Activated T-helper 2 cell treated with anti-CD3 and anti-CD28 coated beads, Interferon-gamma antibody, Interleukin-2, Interleukin-4, amounts not matched to agents 10 μg/mL and 5 μg/mL and 100 μg/mL, durations not matched to agents 14 hours and 24 hours and 36 hours (primary cell): ENCODE measurements at regions not wholly inside any gene's neighbourhood (a gene's known extent, or its start where the extent isn't known, plus 50 kb on each side); places are given as distances from the start of the nearest gene placed in this dataset.

ENCODE experiments used
- DNase-seq: peaks from one replicate; pipeline ENCODE4 v3.0.0; 2021; ENCODE audit warnings: low spot score
- H3K27ac Mint-ChIP-seq: one replicate; pipeline ENCODE4 v1.8.0; 2021; ENCODE audit warnings: mixed read lengths
- H3K27me3 Mint-ChIP-seq: one replicate; pipeline ENCODE4 v1.8.0; 2021; ENCODE audit warnings: low read depth, mixed read lengths
- H3K36me3 Mint-ChIP-seq: one replicate; pipeline ENCODE4 v1.8.0; 2021; ENCODE audit warnings: low read depth, mixed read lengths
- H3K4me1 Mint-ChIP-seq: one replicate; pipeline ENCODE4 v1.8.0; 2021; ENCODE audit warnings: low read depth, mixed read lengths
- H3K4me3 Mint-ChIP-seq: one replicate; pipeline ENCODE4 v1.8.0; 2021; ENCODE audit warnings: low read depth, mild to moderate bottlenecking, moderate library complexity, mixed read lengths
- H3K9me3 Mint-ChIP-seq: one replicate; pipeline ENCODE4 v1.8.0; 2021; ENCODE audit warnings: mixed read lengths
- intact Hi-C: fragments of 100-400 bp; cut with micrococcal nuclease; formaldehyde crosslinking; loops from one replicate; pipeline ENCODE4 v1.15.1; 2023

DNA sequence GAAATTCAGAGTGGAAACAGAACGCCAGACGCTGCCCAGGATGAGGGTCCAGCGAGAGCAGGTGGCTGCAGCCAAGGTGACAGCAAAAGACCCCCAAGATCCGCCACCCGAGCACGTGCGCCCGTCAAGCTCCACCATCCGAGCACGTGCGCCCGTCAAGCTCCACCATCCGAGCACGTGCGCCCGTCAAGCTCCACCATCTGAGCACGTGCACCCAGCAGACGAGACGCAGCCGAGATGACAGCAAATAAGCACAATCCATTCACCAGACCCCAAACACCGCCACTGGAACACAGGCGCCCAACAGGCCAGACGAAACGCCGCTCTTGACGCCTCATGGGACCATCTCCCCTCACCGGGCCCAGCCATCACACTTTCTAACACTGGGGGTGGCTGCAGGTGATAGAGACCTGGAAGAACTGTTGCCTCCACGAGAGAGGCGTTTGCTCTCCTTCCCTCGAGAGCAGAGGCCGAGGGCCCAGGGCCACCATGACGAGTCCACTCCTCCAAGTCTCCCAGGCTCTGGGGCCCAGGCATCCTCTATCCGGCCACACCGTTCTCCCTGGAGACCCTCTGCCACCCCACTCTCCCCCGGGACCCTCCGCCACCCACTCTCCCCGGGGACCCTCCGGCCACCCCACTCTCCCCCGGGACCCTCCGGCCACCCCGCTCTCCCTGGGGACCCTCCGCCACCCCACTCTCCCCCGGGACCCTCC is 62.1 kb upstream of the GALNT9 start:
- Mint-ChIP-seq H3K9me3 (peaks cover 5% of the 10 kb centered on the region), H3K4me3 (no peak overlapping the region), H3K27me3 (peaks cover 2% of the 10 kb centered on the region), H3K27ac (no peak overlapping the region), H3K4me1 (no peaks in the 10 kb centered on the region), H3K36me3 (no peaks in the 10 kb centered on the region)
- intact Hi-C loops: no loop called here
- no peak for DNase-seq

DNA sequence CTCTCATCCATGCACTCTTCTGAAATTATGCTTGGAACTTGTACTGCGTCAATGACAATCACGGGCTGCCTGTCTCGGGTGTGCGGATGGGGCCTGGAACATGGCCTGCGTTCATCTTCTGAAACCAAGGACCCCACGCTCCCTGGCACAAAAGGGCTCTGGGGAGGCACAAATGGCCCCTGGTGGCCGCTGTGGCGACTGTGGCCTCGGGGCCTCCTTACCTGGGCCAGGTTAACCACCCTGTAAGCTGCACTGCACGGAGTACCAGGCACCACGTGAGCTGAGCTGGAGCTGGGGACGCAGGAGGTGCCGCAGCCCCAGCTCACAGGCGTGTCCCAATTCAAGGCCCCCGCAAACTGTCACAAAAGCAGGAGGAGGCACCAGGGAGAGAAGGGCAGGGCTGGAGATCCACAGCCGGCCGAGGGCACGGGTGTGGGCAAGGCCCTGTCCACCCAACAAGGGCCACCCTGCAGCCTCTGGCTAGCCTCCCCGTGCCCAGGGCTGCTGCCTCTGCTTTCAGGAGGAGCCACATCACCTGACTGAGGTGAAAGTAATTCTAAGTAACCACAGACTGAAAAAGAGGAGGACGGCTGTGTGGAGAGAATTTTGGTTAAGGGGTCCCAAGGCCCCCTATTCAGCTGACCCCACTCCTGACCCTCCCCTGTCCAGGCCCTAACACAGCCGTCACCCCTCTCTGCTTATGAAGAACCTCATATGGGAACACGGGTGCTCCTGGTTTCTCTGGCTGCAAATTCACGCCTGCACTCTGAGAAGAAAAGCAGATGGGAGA is 61.1 kb upstream of the GALNT9 start:
- H3K27ac Mint-ChIP-seq: no peak overlapping the region
- H3K9me3 Mint-ChIP-seq: peaks cover 5% of the 10 kb centered on the region
- H3K36me3 Mint-ChIP-seq: no peaks in the 10 kb centered on the region
- DNase-seq: no peak
- peaks cover 2% of the 10 kb centered on the region for H3K27me3 Mint-ChIP-seq
- no peaks in the 10 kb centered on the region for H3K4me1 Mint-ChIP-seq
- intact Hi-C loops: no loop called here
- H3K4me3 Mint-ChIP-seq: no peak overlapping the region

DNA sequence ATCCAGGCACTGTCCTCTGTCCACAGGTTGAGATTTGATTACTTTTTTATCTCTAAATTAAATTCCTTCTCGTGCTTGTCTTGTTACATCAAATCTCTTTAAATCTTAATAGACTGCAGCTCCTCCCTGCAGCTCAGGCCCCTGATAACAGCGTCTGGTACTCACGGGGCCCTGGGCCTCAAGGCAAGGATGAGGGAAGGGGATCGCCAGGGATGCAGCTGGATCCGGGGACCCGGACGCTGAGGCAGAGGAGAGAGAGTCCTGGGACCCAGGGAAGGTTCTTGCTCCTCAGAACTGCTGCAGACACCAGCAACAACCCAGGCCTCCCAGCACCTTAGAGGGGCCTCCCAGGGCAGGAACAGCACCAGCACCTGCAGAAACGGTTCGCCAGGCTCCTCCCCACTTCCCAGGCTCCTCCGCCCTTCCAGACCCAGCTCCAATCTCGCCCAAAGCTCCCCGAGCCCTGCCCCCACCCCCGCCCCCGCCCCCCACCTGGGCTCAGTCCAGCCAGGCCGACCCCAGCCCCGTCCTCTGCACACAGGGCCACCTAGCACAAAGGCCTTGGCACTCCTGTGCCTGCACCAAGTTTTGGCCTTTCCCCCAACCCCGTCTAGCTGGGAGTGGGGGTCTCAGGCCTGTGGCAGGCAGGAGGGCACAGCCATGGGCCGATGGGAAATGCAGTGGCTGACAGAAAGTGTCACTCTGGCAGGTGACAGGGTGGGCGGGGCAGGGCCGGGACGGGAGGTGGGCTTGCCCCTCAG is 60.3 kb upstream of the GALNT9 start:
- H3K27me3 Mint-ChIP-seq: peaks cover 2% of the 10 kb centered on the region
- H3K4me3 Mint-ChIP-seq: no peak overlapping the region
- no peaks in the 10 kb centered on the region for H3K4me1 Mint-ChIP-seq
- DNase-seq: no peak
- peaks cover 5% of the 10 kb centered on the region for H3K9me3 Mint-ChIP-seq
- intact Hi-C loops: no loop called here
- H3K27ac Mint-ChIP-seq: no peak overlapping the region
- no peaks in the 10 kb centered on the region for H3K36me3 Mint-ChIP-seq

DNA sequence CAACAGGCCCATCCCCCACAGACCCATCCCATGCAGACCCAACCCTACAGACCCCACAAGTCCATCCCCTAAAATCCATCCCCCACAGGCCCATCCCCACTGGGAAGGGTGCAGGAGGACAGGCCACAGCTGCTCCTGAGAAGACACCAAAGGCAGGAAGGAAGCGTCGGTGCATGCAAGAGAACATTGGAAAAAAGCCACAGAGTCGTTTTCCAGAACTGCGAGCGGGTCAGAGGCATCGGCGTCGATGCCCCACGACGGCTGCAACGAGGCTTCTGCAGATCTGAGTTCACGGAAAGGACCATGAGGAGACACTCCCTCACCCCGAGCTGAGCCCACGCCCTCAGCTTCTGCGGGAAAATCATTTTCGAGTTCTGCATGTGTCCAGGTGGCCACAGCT is 59.6 kb upstream of the GALNT9 start:
- no peaks in the 10 kb centered on the region for H3K36me3 Mint-ChIP-seq
- H3K27ac Mint-ChIP-seq: no peak overlapping the region
- H3K9me3 Mint-ChIP-seq: no peaks in the 10 kb centered on the region
- intact Hi-C loops: no loop called here
- H3K27me3 Mint-ChIP-seq: peaks cover 2% of the 10 kb centered on the region
- no peak for DNase-seq
- H3K4me1 Mint-ChIP-seq: no peaks in the 10 kb centered on the region
- H3K4me3 Mint-ChIP-seq: no peak overlapping the region

DNA sequence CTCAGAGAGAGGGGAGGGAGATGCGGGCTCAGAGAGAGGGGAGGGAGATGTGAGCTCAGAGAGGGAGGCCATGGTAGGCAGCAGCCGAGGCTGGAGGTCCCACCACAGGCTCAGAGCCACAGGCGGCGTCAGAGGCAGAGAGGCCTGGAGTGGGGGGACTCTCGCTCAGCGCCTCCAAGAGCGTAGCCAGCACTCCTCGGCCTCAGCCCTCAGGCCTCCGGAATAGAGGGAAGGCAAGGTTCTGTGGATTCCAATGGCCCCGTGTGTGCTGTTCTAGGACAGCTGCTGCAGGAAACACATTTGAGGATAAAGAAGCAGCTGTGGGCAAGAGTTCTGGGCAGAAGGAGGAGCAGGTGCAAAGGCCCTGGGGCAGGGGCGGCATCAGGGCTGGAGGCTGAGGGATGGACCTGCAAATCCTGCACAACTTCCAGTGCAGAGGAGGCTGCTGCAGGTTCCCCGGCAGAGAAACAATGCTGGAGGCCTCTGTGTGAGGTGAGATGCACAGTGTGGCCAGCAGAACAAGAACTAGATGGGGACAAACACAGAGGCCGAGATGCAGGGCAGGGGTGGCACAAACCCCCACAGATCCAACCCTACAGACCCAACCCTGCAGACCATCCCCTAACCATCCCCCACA is 59.1 kb upstream of the GALNT9 start:
- no peaks in the 10 kb centered on the region for H3K36me3 Mint-ChIP-seq
- DNase-seq: no peak
- H3K27me3 Mint-ChIP-seq: peaks cover 2% of the 10 kb centered on the region
- no peaks in the 10 kb centered on the region for H3K9me3 Mint-ChIP-seq
- no peaks in the 10 kb centered on the region for H3K4me1 Mint-ChIP-seq
- intact Hi-C loops: no loop called here
- no peak overlapping the region for H3K4me3 Mint-ChIP-seq
- no peak overlapping the region for H3K27ac Mint-ChIP-seq

DNA sequence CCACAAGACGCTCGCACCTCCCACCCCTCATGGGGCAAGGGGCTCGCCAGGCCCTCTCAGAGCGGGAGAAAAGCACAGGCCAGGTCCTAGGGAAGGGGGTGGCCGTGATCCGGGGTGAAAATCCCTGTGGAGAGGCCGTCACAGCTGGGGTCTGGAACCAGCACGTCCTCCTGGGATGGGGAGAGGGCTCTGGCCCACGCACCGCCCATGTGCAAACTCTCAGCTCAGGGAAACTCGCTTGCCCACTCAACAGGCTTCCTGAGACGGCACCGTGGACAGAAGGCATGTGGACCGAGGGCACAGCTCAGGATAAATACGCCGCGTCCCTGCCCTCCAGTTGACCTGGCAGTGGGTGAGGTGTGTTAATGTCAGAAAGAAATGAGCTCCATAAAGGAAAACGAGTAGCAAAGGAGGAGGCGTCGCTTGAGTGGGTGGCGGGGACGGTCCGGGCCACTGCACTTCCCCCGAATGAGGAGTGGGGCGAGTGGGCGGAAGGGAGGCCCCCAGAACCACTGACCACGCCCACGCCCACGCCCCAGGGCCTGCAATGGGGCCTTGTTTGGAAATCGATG is 57.6 kb upstream of the GALNT9 start:
- H3K9me3 Mint-ChIP-seq: no peaks in the 10 kb centered on the region
- H3K27ac Mint-ChIP-seq: no peak overlapping the region
- no peaks in the 10 kb centered on the region for H3K4me1 Mint-ChIP-seq
- intact Hi-C loops: no loop called here
- DNase-seq: no peak
- H3K4me3 Mint-ChIP-seq: no peak overlapping the region
- H3K36me3 Mint-ChIP-seq: no peaks in the 10 kb centered on the region
- H3K27me3 Mint-ChIP-seq: peaks cover 2% of the 10 kb centered on the region

DNA sequence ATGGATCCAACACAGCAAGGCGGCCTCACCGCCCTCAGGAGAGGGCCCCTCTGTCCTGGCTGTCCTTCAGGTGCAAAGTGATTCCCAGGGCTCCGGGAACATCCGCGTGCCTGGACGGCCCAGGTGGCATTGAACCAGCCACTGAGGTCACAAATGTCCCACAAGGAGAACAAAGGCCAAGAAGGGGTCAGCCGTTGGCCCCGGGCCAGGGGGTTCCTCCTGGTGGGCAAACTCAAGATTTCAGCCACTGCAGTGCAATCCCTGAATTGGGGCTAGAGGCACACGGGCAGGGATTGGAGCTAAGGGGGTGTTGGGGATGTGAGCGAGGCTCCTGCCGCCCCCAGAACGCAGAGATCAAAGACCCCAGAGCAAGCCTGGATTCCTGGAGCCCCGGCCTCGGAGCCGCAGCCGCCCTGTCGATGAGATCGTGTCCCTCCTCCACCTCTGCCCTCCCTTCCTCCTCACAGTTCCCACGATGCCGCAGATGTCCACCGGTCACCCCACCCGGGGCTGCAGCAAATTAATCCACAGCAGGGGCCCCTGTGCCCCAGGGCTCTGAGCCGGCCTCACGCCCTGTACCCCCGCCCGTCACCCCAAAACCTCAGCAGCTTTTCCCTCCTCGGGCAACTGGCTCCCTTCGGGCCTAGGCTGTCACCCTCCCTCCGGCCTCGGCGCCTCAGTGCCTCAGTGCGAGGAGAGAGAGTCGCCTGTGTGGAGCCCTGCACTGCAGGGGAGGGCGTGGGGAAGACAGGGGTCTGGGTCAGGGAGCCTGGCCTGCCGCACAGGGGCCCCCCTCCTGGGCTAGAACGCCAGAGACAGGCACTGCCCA is 56.7 kb upstream of the GALNT9 start:
- Mint-ChIP-seq H3K4me3 (no peak overlapping the region), H3K4me1 (no peaks in the 10 kb centered on the region), H3K36me3 (no peaks in the 10 kb centered on the region), H3K9me3 (no peaks in the 10 kb centered on the region), H3K27ac (no peak overlapping the region), H3K27me3 (peaks cover 2% of the 10 kb centered on the region)
- intact Hi-C loops: no loop called here
- no peak for DNase-seq

DNA sequence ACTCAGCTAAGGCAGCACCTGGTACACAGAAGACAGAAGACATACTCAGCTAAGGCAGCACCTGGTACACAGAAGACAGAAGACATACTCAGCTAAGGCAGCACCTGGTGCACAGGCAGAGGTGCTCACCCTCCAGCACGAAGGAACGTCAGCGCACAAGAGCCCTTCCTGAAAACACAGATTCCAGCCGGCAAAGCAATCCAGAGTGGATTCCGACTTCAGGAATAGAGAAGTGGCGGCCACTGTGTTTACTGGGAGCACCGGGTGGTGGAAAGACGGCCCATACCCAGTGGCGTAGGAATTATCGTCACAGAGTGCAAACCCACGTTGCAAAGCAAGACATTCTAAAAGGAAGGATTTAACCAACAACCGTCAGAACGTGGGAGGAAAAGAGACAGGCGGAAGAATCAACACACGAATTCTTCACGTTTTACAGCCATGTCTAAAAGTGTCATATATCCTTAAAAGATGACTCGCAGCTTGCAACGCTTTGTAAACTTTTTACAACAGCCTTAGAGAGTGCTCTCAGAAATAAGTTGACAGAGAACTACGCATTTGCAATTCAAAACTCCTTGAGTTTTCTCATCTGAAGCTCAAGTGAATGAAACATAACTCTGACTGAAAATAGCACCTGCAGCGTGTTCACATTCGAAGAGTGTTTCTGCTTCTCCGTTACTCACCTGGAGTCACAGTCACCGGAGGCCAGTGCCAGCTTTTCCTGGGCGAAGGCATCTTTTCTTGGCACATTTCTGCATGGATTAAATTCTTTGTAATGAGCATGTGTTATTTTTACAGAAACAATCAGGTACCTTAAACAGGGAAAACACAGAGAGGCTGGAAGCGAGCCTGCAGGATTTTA is 55.8 kb upstream of the GALNT9 start:
- intact Hi-C loops: no loop called here
- no peaks in the 10 kb centered on the region for H3K4me1 Mint-ChIP-seq
- no peaks in the 10 kb centered on the region for H3K36me3 Mint-ChIP-seq
- H3K27ac Mint-ChIP-seq: no peak overlapping the region
- peaks cover 2% of the 10 kb centered on the region for H3K27me3 Mint-ChIP-seq
- H3K9me3 Mint-ChIP-seq: no peaks in the 10 kb centered on the region
- no peak for DNase-seq
- H3K4me3 Mint-ChIP-seq: no peak overlapping the region

DNA sequence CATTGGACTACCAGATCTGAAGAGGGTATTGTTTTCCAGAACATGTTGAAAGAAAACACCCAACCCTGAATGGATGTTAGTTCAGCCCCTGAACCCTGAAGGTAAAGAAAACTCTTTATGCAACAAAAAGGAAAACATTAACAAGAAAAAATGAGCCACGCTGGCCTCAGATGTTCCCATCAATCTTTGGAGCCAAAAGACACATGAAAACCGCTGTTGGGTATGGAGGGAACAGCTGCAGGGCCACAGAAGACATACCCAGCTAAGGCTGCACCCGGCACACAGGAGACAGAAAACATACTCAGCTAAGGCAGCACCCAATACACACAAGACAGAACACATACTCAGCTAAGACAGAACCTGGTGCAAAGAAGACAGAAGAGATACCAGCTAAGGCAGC is 51.3 kb upstream of the GALNT9 start:
- Mint-ChIP-seq H3K4me1 (no peaks in the 10 kb centered on the region), H3K9me3 (no peaks in the 10 kb centered on the region), H3K27ac (no peak overlapping the region), H3K4me3 (no peak overlapping the region), H3K36me3 (no peaks in the 10 kb centered on the region), H3K27me3 (peaks cover 8% of the 10 kb centered on the region)
- DNase-seq: no peak
- intact Hi-C loops: no loop called here

DNA sequence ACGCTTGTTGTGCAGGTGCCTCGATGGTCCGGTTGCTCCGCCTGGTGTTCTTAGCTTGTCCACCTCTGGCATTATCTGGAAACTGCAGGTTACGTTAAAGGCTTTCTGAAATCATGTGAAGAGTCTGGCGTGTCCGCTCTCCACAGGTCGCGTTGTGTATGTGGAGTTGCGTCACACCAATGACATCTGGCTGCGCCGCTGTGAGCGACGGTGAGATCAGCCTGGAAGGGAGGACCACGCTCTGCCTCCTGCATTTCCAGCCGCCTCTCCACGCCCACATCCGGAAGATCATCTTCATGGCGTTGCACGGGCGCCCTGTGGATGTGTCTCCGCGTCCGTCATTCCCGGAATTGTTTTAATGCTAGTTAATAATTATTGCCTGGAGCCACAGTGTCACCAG is 50.6 kb upstream of the GALNT9 start:
- intact Hi-C loops: no loop called here
- no peak overlapping the region for H3K4me3 Mint-ChIP-seq
- no peak for DNase-seq
- H3K4me1 Mint-ChIP-seq: no peaks in the 10 kb centered on the region
- no peaks in the 10 kb centered on the region for H3K36me3 Mint-ChIP-seq
- H3K27ac Mint-ChIP-seq: no peak overlapping the region
- peaks cover 8% of the 10 kb centered on the region for H3K27me3 Mint-ChIP-seq
- no peaks in the 10 kb centered on the region for H3K9me3 Mint-ChIP-seq

DNA sequence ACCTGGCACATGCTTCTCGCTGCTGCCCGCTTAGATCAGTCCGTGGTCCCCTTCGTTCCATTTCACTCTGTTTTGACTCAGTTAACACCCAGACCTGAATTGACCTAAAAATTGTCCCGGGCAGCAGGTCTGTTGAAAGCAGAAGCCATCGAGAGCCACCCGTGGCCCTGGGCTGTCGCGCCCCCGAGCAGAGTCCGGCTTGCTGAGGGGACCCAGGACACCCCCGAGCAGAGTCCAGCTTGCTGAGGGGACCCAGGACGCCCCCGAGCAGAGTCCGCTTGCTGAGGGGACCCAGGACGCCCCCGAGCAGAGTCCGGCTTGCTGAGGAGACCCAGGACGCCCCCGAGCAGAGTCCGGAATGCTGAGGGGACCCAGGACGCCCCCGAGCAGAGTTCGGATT is 50.2 kb upstream of the GALNT9 start:
- Mint-ChIP-seq H3K36me3 (no peaks in the 10 kb centered on the region), H3K4me3 (no peak overlapping the region), H3K9me3 (no peaks in the 10 kb centered on the region), H3K27me3 (peaks cover 8% of the 10 kb centered on the region), H3K27ac (no peak overlapping the region), H3K4me1 (no peaks in the 10 kb centered on the region)
- no peak for DNase-seq
- intact Hi-C loops: no loop called here
